HG02884 (cell line): ENCODE measurements at regions not wholly inside any gene's neighbourhood (a gene's known extent, or its start where the extent isn't known, plus 50 kb on each side); places are given as distances from the start of the nearest gene placed in this dataset.
"Not testable (repeated sequence)": the region's sequence is repeated elsewhere in the genome, so short reads cannot be mapped to it uniquely, and the experiment has no call there.

Experiments
- ATAC-seq: cut with Tn5 transposase; IDR thresholded peaks from one replicate; pipeline ENCODE4 v1.9.1; 2021; ENCODE audit warnings: mild to moderate bottlenecking, moderate library complexity; ENCODE audit not compliant: unreplicated experiment

DNA sequence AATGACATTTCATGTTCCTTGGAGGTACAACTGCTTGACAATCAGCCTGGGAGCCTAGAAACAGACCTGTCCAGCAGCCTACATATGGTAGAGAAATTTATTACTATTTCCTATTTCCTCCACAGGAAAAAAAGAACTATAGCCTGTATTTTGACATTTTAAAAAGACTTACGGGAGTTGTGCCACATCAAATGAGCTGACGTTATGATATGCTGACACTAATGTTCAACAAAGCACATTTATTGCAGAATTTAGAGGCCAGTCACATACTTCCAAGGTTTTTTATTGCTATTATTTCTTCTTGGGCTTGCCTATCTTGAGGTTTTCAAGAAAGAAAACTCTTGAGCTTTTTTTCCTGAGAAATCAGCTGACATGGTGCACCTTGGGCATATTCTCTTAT, 305.3 kb downstream of the LRIG3 start:
- no peak for ATAC-seq

DNA sequence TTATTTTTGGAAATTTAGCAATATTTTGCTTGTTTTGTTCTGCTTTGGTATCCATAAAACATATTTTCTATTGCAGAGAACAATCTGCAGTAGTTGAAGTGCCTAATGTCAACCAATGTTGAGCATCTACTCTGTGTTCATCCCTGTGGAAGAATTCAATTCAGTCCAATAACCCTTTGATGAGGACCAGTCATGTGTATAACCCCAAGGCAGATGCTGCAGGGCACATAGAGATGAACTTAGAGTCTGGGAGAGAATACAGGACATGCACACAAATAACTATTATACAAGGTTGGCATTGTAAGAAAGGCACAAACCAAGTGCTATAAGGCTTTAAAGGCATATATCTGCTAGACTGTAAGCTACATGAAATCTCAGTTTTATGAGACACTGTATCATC, 304.7 kb downstream of the LRIG3 start:
- ATAC-seq, result no peak

DNA sequence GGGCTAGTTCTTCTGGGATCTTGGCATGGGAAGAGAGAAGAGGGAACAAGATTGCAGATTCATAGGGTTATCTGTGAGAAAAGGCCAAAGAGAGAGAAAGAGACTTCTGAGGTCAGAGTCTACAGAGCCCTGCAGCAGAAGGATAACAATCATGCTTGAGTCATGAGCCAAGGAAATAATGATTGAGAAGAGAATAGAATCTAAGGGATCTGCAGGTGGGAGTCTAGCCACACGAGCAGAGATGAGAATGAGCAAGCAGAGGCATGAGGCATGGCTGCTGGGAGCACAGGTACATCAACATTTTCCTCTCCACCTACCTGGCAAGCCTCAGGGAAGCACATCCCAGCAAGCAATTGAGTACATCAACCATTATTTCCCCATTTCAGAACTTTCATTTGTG, 303.7 kb downstream of the LRIG3 start:
- no peak for ATAC-seq

DNA sequence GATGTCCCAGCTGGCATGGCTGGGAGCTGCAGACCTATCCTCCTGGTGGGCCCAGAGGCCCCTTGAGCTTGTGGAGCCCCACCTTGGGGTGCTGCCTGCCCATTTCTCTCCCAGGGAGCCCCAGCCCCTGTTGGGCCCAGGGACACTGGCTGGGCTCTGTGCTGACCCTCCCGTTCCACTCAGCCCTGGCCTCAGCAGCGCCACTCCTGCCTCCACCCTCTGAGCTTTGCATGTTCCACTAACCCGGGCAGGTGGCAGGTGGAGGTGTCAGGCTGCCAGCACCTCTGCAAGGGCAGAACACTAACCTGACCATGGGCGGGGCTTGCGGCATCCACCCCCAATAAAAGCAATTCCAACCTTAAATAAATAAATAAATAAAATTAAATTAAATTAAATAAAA, 299.2 kb downstream of the LRIG3 start:
- ATAC-seq, result no peak

DNA sequence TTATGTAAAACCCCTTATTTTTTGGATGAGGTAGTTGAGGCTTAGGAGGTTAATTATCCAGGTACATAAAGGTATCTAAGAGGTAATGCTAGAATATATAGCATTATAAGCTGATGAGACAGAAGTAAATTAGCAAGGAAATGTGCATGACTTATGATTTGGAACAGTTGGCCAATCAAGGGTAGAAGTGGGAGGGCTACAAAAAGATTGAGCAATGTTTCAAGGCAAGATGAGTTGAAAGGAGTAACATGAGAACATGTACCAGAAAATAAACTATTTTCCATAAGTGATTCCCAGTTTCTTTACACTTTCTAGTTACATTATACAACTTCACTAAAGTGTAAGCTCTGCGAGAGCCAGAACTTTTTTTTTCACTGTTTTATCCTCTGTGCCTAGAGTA, 290.9 kb downstream of the LRIG3 start:
- ATAC-seq, result no peak

DNA sequence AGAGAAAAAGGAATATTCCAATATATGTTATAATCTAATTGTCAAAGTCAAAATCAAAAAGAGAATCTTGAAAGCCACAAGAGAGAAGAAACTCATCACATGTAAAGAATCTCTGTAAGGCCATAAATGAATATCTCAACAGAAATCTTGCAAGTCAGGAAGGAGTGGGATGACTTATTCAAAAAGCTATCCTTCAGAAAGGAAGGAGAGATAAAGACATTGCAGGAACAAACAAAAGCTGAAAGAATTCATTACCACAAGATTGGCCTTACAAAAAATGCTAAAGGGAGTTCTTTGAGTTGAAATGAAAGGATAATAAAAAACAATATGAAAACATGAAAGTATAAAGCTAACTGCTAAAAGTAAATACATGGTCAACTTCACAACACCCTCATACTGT, 286.8 kb downstream of the LRIG3 start:
- ATAC-seq, result no peak

DNA sequence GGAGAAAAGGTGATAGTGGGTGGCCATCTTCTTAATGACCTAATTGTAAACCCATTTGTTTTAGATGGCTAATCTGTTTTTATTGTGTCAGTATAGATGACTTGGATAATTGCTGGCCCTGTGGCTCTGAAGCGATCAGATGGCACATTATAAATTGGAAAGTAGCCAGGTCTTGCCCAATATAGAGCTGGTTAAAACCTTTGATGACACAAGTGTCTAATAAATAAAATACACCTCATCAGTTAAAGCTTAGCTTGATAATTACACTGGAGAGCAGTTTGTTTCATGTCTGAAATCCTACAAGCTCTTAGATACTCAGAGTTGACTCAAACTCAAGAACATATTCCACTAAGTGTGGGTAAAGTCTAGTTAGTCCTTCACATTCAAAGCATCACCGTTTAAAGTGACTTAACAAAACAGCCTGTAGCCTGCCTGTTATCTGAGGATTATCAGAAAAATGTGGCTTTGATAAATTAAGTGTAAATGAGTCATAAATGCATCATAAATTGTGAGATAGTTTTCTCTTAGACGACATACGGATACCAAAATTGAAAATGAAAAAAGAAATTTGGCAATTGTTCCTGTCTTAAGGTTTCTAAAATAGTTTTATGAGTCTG, 280.9 kb downstream of the LRIG3 start:
- ATAC-seq, result no peak

DNA sequence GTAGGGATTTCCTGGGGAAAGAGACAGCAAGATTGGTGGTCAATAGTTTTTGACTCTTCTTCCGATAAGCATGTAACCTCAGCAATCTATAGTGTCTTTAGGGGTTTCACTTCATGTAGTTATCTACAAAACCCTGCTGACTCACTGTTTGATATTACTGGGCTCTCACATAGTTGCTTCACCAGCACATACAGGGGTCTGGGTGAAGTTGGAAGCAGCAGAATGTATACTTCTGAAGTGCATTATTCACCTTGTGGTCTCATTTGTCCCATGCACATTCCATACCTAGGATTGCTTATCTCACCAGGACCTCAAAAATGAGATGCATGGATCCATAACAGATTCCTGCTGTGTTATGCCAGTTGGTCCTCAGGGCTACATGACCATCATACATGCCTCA, 280.0 kb downstream of the LRIG3 start:
- no peak for ATAC-seq

DNA sequence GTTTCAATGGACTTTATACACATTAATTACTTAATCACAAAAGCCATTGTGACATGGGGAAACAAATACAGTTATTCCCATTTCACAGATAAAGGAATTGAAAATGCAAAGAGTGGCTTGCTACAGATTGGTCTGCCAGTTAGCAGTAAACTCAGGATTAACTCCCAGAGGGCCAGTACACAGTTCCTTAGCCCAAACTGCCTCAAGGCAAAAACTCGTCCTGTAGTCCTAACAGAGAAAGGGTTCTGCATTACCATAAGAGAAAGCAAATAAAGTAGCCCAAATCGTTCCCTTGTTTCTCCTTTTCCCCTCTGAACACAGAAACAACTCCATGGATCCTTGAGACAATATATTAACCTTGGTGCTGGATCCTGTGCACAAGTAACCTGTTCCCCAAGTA, 274.4 kb downstream of the LRIG3 start:
- ATAC-seq, result no peak

DNA sequence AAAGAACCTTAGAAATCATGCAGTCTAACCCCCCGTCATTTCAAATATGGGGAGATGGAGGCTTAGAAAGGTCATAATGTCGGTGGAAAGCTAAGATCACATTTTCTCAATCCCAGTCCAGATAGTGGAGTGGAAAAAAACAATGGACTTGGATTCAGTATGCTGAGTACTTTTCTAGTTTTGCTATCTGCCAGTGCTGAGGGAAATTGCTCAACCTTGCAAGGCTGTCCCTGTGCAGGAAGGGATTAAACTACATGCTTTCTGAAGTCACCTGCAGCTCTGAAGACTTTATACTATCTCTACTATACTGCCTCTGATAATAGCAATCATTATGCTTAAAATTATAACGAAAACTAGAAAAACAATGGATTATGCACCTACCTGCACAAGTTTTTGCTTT, 272.8 kb downstream of the LRIG3 start:
- no peak for ATAC-seq

DNA sequence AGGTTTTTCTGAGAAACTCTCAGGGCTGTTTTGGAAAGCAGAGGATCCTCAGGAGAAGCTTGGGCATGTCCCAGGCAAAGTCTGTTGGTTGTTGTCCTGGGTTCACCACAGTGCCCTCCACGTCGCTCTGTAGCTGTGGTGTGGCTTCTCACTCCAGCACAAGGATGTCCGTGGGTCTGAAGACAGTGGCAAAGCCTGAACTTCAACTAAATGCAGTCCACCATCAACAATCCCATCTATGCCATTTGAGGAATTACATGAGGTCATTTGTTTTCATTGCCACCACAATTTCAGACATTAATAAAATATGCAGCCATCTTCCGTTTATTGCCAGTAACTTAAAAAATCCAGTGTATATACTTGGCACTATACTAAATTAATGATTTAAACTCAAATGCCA, 272.1 kb downstream of the LRIG3 start:
- ATAC-seq, result no peak

DNA sequence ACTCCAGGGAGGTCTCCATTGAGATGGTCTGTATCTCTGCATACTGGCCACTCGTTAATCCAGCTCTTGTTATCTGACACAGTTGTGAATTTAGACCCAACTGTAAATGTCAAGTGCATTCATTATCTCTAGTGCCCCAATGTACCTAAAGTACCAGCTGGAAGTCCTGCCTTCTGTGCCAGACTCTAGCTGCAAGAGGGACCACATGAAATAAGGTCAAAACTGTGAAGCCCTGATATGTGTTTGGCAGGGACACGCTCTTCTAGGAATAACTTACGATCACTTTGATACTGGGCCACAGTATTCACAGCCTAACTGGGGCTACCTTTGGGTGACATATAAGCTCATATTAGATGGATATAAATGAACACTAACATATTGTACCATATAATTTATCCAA, 268.5 kb downstream of the LRIG3 start:
- ATAC-seq, result no peak

DNA sequence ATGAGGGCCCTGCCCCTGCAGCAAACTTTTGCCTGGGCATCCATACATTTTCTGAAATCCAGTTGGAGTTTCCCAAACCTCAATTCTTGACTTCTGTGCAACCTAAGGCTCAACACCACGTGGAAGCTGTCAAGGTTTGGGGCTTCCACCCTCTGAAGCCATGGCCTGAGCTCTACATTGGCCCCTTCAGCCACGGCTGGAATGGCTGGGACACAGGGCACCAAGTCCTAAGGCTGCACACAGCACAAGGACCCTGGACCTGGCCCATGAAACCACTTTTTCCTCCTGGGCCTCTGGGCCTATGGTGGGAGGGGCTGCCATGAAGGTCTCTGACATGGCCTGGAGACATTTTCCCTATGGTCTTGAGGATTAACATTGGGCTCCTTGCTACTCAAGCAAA, 266.3 kb downstream of the LRIG3 start:
- no peak for ATAC-seq

DNA sequence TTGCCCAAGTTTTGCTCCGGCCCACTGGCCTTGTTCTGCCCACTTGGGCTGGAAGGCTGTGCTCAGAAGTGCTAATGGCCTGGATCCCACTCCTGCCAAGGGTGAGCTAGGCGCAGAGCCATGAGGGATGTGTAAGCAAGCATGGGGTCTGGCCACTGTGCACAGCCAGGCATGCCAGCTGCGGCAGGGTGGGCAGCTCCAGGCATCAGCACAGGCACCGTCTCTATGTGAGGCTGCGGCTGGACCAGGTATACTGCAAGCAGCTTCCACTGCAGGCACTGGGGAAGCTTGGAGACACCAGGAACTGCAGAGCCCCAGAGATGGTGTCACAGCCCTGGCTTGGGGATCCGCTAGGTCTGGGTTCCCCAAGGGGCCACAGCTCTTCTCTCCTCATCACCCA, 264.9 kb downstream of the LRIG3 start:
- ATAC-seq, result no peak

DNA sequence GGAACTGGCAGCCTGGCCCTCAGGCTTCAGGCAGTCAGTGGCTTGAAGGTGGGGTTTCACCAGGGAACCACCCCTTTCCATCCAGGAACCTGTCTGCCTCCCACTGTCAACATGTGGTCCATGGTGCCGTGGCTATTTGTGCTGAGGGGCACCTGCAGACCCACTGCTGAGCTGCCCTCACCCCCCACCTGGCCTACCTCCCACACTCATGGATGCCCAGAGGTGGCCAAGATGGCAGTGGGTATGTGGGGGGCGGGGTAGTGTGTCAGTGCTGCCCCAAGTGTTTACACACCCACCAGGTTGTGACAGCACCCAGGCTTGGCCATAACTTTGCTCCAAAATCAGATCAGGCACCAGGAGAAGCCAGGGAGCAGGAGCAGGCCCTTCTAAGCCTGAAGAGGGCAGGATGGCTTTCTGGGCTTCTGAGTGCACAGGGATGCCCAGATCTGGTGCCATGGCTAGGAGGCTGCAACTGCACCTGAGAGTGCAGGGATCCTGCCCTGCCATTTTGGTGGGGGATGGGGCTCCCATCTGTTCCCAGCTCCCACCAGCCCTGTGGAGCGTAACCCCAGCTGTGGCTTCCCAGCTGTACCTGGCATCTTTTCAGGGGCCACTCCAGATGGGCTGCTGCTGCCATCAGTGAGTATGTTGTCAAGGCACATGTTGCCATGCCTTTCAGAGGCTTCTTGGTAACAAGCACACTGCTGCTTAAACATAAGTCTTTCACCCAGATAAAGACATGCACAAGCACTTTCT, 263.9 kb downstream of the LRIG3 start:
- ATAC-seq, result no peak

DNA sequence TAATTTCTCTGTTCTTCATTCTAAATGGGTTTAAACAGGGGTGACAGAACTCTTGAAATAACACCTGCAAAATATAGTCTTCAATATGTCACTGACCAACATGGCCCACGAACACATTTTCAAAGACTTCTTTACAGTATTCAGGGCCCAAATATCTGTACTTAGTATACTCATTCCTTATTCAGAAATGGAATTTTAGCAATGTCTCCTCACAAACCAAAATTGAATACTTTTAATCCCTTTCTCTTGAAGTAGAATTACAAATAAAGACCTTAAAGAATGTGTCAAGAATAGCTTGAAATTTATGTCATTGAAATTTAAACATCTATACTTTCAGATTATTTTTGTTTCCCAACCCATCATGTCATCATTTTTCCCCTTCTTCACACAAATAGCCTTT, 263.1 kb downstream of the LRIG3 start:
- no peak for ATAC-seq

DNA sequence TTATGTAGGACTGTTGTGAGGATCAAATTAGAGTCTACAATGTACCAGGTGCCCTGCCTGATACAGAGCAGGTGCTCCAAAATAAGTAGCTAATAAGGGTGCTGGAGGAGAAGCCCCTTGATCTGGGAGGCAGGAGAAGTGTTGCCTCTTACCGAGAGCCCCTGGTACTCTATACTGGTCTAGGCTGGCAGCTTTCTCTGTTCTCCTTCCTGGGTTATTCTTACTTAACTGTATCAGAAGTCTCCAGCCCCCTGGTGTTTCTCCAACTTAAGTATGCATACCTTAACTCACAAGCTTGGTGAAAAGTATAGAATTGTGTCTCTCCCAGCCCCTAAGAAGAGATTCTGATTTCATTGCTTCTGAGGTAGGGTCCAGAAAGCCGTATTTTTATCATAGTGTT, 254.9 kb downstream of the LRIG3 start:
- no peak for ATAC-seq

DNA sequence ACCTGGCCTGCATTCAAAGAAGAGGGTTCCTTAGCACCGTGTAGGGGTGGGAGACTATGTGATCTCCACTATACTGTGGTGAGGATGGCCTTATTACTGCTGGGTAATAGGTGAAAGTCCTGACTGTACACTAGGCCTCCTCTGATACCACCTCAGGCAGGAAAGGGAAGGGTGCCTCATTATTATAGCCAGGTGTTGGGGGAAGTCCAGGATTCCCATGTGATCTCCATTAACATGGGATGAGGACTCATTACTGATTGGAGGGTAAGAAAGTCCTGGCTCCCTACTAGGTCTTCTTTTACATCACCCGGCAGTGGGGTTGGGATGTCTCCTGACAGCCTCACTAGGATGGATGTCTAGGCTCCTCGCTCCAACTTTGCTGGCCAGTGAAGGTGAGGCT, 252.1 kb downstream of the LRIG3 start:
- ATAC-seq, result no peak

DNA sequence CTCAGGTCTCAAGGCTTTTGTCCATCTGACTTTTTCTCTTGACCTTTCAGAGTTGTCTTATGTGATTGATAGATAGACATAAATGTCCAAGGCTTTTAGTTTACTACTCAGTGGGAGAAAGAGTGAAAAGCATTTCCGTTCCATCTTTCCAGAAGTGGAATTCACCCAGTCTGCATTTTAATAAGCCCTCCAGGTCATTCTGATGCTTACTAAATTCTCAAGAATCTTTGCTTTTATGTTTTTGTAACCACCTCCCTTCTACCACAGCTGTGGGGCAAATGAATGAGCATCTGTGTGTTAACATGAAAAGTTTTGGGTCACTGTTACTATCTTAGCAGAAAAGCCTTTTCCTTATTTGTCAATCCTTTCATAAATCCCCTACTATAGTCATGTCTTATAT, 251.4 kb downstream of the LRIG3 start:
- ATAC-seq, result no peak

DNA sequence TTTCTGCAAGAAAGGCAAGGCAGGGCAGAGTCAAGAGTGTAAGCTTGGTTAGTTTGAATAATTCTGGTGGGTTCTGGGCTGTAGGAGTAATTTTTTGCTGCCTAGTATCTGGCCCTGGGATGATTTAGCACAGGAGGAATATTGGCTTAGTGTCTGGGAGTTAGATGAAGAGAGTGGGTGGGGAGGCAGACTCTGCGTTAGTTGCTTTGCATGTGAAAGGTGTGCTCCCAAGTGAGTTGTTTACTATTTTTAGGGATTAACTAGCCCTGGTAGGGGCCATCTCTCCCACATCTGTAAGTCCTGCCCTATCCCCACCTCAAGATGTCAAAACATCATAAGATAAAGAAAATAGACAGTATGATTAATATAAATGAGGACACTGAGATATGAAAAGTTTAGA, 249.7 kb downstream of the LRIG3 start:
- no peak for ATAC-seq

DNA sequence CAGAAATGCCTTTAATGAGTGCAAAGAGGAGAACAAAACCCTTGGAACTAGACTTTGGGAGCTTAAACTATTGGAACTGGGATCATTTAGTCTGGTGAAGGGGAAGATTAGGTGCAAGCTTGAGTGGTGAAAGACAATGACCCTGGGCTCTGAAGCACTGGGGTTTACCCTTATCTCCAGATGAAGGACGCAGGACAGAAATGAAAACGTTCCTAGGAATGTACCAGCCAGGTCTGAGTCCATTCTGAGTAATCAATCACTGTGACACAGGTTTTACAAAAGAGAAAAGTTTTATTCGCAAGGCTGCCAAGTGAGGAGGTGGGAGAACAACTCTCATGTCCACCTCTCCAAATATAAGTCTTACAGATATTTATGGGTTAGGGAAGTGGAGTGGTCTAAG, 249.1 kb downstream of the LRIG3 start:
- ATAC-seq, result no peak

DNA sequence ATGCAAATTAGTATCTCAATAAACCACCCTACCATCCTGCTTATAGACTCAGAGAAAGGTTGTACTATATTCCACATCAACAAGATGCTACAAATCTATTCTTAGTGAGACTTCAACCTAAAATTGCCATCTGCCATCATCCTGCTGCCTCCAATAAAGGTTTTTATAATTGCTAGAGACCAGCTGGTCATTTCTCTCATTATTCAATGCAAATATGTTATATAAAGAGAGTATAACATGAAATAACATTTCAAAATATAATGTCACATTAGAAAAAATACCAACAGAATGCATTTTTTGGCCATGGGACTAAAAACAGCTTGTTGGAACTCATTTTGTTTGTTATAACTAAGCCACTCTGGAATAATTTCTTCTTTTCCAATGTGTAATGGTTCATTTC, 247.3 kb downstream of the LRIG3 start:
- ATAC-seq, result no peak

DNA sequence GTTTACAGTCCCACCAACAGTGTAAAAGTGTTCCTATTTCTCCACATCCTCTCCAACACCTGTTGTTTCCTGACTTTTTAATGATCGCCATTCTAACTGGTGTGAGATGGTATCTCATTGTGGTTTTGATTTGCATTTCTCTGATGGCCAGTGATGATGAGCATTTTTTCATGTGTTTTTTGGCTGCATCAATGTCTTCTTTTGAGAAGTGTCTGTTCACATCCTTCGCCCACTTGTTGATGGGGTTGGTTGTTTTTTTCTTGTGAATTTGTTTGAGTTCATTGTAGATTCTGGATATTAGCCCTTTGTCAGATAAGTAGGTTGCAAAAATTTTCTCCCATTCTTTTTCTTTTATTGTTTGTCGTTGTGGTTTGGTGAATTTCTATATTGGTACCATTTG, 242.5 kb downstream of the LRIG3 start:
- not testable (repeated sequence) for ATAC-seq
